ENCODE measurements at regions not wholly inside any gene's neighbourhood (a gene's known extent, or its start where the extent isn't known, plus 50 kb on each side); places are given as distances from the start of the nearest gene placed in this dataset.

GRCh38 chr7:391411-391951 is 101.5 kb downstream of the FOXL3 start:
- Histone ChIP-seq H3K9me3 (replicated peaks; ENCODE audit: control insufficient read depth, insufficient read depth, low read length) (no peaks in the 10 kb centered on the region), H3K9me1 (replicated peaks; ENCODE audit: control insufficient read depth, extremely low read depth, insufficient read depth, low read length) (no peaks in the 10 kb centered on the region), H3K27ac (ENCODE audit: insufficient read depth, low read depth, low read length) (no peak overlapping the region), H3K79me2 (ENCODE audit: control insufficient read depth, insufficient read depth, low read length) (no peaks in the 10 kb centered on the region), H3K9ac (replicated peaks; ENCODE audit: extremely low read depth, insufficient read depth, low read length) (no peak overlapping the region), H3K36me3 (ENCODE audit: control insufficient read depth in 2 of 2, extremely low read depth in 1 of 2, insufficient read depth in 2 of 2, low read length in 2 of 2) (no peaks in the 10 kb centered on the region), H4K20me1 (replicated peaks; ENCODE audit: control insufficient read depth, extremely low read depth, insufficient read depth, low read length) (no peaks in the 10 kb centered on the region), H3K4me3 (replicated peaks in 1 of 3; ENCODE audit: insufficient read depth in 1 of 3, low read depth in 1 of 3, low read length in 3 of 3) (no peak overlapping the region), H3K4me1 (ENCODE audit: control insufficient read depth, extremely low read depth, insufficient read depth, low read length) (no peaks in the 10 kb centered on the region), H2AFZ (ENCODE audit: low read depth, low read length) (no peak overlapping the region), H3K27me3 (ENCODE audit: control insufficient read depth in 2 of 2, insufficient read depth in 2 of 2, low read length in 2 of 2) (peaks cover 0 to 7% of the 10 kb centered on the region in 2 experiments), H3K4me2 (ENCODE audit: insufficient read depth, low read length) (no peak overlapping the region)
- FAIRE-seq (no peak), DNase-seq (ENCODE audit: low read depth, low spot score) (no peak)
- ChIA-PET POLR2A (no interaction called here), CTCF (no interaction called here)
- dilution Hi-C loops (cut with MboI; ENCODE audit: extremely low pct_ligation_motif_present, low sequenced_read_pairs) (no loop called here), intact Hi-C loops (cut with micrococcal nuclease) (no loop called here)
- TF ChIP-seq FOS (IDR thresholded peaks at IDR 0.05; ENCODE audit: borderline replicate concordance, insufficient read depth, low read length) (no peak), MYC (IDR thresholded peaks at IDR 0.05; ENCODE audit: low read depth, low read length) (no peak), EZH2 (IDR thresholded peaks at IDR 0.05; ENCODE audit: borderline replicate concordance, low read depth, low read length, severe bottlenecking) (no peak), CTCF (IDR thresholded peaks at IDR 0.05; ENCODE audit: extremely low read depth in 1 of 2, insufficient read depth in 1 of 2, low read depth in 1 of 2, low read length in 2 of 2) (no peak), MAX (IDR thresholded peaks at IDR 0.05; ENCODE audit: insufficient read depth, insufficient read length) (no peak), GATA2 (IDR thresholded peaks at IDR 0.05; ENCODE audit: insufficient read depth, insufficient read length, low read depth, low read length) (no peak), JUN (IDR thresholded peaks at IDR 0.05; ENCODE audit: borderline replicate concordance, insufficient read depth, insufficient read length, low read depth) (no peak), POLR2AphosphoS5 (IDR thresholded peaks at IDR 0.05; ENCODE audit: insufficient read depth, low read depth, low read length) (no peak), POLR2A (IDR thresholded peaks at IDR 0.05; ENCODE audit: low read depth, low read length) (no peak)
- BruUV-seq (replicated peaks), result no TSS peak

All from endothelial cell of umbilical vein (primary cell).